Activated T-cell treated with anti-CD3 and anti-CD28 coated beads, Interleukin-2, amount 50 U/mL, for 24 hours (primary cell): ENCODE measurements at regions not wholly inside any gene's neighbourhood (a gene's known extent, or its start where the extent isn't known, plus 50 kb on each side); places are given as distances from the start of the nearest gene placed in this dataset.

Experiments
- DNase-seq: peaks from one replicate; pipeline ENCODE4 v3.0.0-alpha.2; 2020
- H3K27ac Mint-ChIP-seq: 2 replicates; pipeline ENCODE4 v1.8.0; 2020; ENCODE audit warnings: mild to moderate bottlenecking, mixed read lengths
- H3K27me3 Mint-ChIP-seq: 2 replicates; pipeline ENCODE4 v1.8.0; 2020; ENCODE audit warnings: mixed read lengths
- H3K36me3 Mint-ChIP-seq: 2 replicates; pipeline ENCODE4 v1.8.0; 2020; ENCODE audit warnings: low read depth, mixed read lengths
- H3K4me1 Mint-ChIP-seq: 2 replicates; pipeline ENCODE4 v1.8.0; 2020; ENCODE audit warnings: low read depth, mixed read lengths
- H3K4me3 Mint-ChIP-seq: 2 replicates; pipeline ENCODE4 v1.8.0; 2020; ENCODE audit warnings: mild to moderate bottlenecking, moderate library complexity, mixed read lengths
- H3K9me3 Mint-ChIP-seq: 2 replicates; pipeline ENCODE4 v1.8.0; 2020; ENCODE audit warnings: mixed read lengths

DNA sequence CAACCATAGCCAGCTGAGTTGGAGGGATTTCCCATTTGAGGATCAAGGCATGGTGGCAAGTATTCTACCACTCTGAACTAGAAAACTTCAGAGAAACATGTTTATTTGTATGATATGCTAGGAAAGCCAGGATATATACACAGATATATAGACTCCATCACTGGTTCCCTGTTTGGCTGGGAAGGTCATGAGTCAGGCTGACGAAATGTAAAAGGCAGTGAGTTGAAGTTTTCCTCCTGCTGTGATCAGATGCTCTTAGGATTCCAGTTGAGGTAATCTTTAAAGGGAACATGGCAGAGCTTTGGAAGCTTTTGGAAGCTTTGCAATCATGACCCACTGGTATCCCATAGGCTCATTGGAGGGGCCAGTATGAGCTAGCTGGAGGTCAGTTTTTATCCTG, 1369.1 kb downstream of the EPHA7 start:
- no peak overlapping the region for H3K27ac Mint-ChIP-seq
- no peak overlapping the region for H3K4me3 Mint-ChIP-seq
- H3K9me3 Mint-ChIP-seq, result peaks cover 3% of the 10 kb centered on the region
- no peaks in the 10 kb centered on the region for H3K4me1 Mint-ChIP-seq
- no peak for DNase-seq
- H3K36me3 Mint-ChIP-seq, result no peaks in the 10 kb centered on the region
- no peaks in the 10 kb centered on the region for H3K27me3 Mint-ChIP-seq

DNA sequence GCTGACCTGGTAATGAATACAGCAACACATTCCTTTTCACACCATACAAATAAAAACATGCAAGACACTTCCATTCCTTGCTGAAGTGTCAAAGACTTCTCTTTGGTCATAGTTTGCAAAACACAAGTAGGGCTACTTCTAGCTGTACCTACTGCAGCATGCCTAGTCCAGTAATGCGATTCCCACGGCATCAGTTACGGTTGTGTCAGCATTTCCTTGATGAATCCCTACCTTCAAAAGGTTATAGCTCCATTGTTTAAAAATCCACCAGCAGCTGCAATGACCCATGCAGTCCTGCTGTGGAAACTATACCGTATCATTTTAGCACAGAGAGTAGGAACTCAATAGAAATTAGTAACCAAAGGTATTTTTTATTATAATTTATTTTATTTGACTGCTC, 1371.5 kb downstream of the EPHA7 start:
- Mint-ChIP-seq H3K9me3 (peaks cover 6% of the 10 kb centered on the region), H3K4me1 (no peaks in the 10 kb centered on the region)

DNA sequence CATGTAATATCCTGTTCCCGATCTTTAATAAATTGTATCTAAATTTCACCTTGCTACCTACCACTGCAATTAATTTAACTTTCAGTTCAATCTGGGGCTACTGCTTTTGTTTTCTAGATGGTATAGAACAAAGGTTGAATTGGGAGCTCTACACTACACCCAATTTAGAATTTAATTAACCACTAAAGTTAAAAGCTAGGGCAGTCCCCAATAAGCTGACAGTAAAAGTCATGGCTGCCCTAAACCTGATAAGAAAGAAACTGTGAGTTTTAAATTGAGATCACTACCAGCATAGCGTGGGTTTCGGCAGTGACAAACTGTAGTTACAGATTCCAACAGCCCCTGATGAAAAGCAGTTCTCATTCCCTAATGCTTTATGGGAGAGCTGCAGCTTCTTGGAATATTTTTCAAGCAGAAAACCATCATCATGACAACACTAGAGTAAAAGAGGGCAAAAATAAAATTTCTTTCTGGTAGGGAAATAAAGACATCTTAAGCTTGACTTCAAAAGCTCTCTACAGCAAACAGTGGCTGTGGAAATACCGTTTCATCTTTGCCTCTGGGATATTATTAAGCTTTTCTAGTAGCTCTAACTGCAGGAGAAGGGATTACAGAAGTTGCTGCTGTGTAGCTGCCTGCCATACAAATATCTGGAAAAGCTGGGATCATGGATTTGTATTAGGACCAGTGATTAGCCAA, 1372.1 kb downstream of the EPHA7 start:
- no peak for DNase-seq
- H3K9me3 Mint-ChIP-seq, result peaks cover 6% of the 10 kb centered on the region
- no peak overlapping the region for H3K4me3 Mint-ChIP-seq
- no peaks in the 10 kb centered on the region for H3K36me3 Mint-ChIP-seq
- no peaks in the 10 kb centered on the region for H3K27me3 Mint-ChIP-seq
- H3K27ac Mint-ChIP-seq, result no peak overlapping the region
- no peaks in the 10 kb centered on the region for H3K4me1 Mint-ChIP-seq

More for the DNA sequence above, 1371.5 kb downstream of the EPHA7 start:
- Mint-ChIP-seq H3K4me3 (no peak overlapping the region), H3K36me3 (no peaks in the 10 kb centered on the region), H3K27me3 (no peaks in the 10 kb centered on the region), H3K27ac (no peak overlapping the region)
- DNase-seq, result no peak

DNA sequence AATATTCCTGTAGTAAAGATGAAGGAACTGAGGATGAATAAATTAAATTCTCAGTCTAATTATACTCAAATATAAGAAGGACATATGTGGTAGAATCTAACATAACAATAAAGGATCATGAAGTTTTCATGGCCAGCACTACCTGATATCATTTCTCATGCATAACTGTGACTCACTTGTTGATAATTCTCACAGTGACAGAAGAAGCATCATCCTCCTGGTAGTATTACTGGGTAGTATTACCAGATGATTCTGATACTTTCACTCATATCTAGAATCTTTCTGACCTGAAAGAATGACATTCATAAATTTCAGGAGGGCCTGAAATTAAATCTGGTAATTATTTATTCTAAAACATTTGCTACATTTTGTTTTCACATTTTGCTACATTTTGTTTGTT, 1375.0 kb downstream of the EPHA7 start:
- H3K9me3 Mint-ChIP-seq, result peaks cover 4% of the 10 kb centered on the region
- H3K27me3 Mint-ChIP-seq, result no peaks in the 10 kb centered on the region
- H3K4me1 Mint-ChIP-seq, result no peaks in the 10 kb centered on the region
- no peaks in the 10 kb centered on the region for H3K36me3 Mint-ChIP-seq
- H3K4me3 Mint-ChIP-seq, result no peak overlapping the region
- no peak for DNase-seq
- no peak overlapping the region for H3K27ac Mint-ChIP-seq

DNA sequence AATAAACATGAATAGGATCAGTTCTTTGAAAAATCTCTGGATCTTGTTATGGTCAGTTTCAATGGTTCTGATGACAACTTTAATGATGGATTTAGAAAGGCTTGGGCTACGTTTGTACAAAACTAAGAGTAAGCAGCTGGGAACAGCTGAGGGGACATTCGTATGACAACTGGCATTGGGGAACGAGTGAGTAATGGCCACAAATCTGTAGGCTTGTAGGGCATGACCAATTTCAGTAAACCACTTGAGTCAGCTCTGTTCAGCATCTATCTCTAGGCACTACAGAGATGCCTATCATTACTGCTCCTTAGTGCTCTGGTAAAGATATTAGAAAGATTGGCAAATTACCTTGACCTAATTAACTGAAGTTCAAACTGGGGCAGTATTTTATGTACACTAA, 1375.6 kb downstream of the EPHA7 start:
- no peaks in the 10 kb centered on the region for H3K27me3 Mint-ChIP-seq
- H3K9me3 Mint-ChIP-seq, result peaks cover 4% of the 10 kb centered on the region
- H3K36me3 Mint-ChIP-seq, result no peaks in the 10 kb centered on the region
- no peak overlapping the region for H3K27ac Mint-ChIP-seq
- H3K4me3 Mint-ChIP-seq, result no peak overlapping the region
- DNase-seq, result no peak
- no peaks in the 10 kb centered on the region for H3K4me1 Mint-ChIP-seq

DNA sequence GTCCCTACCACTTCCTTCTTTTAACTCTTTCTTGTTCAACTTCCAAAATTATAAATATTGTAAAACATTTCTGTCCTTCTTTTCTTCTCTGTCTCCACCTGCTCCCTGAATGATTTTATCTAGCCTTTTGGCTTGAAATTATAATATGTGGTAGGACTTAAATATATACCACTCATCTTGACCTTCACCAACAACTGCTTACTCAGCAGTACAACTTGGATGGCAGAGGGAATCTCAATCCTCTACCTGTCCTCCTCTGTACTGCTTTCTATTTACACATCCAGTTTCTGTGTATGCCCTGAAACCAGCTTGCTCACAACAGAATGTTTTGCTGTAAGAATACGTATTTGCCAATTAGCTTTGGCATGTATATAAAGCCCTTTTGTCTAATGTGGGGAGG, 1392.5 kb downstream of the EPHA7 start:
- H3K4me1 Mint-ChIP-seq, result no peaks in the 10 kb centered on the region
- no peaks in the 10 kb centered on the region for H3K27me3 Mint-ChIP-seq
- no peak overlapping the region for H3K27ac Mint-ChIP-seq
- H3K4me3 Mint-ChIP-seq, result no peak overlapping the region
- DNase-seq, result no peak
- H3K36me3 Mint-ChIP-seq, result no peaks in the 10 kb centered on the region
- peaks cover 9% of the 10 kb centered on the region for H3K9me3 Mint-ChIP-seq

DNA sequence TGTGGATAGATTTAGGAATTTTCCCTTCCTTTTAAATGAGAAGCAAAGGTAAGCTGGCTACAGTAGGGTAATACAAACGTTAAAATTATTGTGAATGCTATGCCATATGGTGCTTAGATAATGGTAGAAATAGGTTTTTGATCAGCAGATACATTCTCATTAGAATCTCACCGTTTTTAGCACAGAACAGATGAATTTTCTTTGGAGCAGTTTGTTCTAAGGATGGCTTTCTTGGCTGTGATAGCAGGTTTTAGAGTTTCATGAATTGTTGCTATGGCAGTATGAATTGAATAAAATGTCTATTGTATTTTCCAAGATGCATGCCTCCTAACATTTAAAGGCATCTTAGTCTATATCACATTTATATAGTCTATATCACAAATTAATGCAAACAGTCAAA, 1394.5 kb downstream of the EPHA7 start:
- no peak overlapping the region for H3K27ac Mint-ChIP-seq
- H3K4me3 Mint-ChIP-seq, result no peak overlapping the region
- peaks cover 7% of the 10 kb centered on the region for H3K9me3 Mint-ChIP-seq
- DNase-seq, result no peak
- no peaks in the 10 kb centered on the region for H3K27me3 Mint-ChIP-seq
- no peaks in the 10 kb centered on the region for H3K36me3 Mint-ChIP-seq
- no peaks in the 10 kb centered on the region for H3K4me1 Mint-ChIP-seq

DNA sequence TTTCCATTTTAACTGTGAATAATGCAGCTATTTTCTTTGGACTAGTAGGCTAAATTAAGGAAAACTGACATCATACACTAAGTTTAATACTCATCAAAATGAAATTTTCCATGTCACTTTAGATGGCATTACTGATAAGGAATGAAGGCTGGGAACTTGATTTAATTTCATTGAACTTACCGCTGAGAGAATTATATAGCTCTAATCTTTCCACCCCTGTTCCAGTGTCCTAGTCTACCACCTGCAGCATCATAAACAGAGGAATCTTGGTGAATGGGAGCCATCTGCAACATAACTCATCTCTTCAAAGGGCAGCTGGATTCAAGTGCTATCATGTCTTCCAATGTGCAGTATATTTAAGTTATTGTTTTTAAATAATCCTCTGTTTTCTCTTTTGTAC, 1395.2 kb downstream of the EPHA7 start:
- no peaks in the 10 kb centered on the region for H3K27me3 Mint-ChIP-seq
- H3K9me3 Mint-ChIP-seq, result peaks cover 7% of the 10 kb centered on the region
- H3K36me3 Mint-ChIP-seq, result no peaks in the 10 kb centered on the region
- H3K4me1 Mint-ChIP-seq, result no peaks in the 10 kb centered on the region
- DNase-seq, result no peak
- H3K4me3 Mint-ChIP-seq, result no peak overlapping the region
- H3K27ac Mint-ChIP-seq, result no peak overlapping the region

DNA sequence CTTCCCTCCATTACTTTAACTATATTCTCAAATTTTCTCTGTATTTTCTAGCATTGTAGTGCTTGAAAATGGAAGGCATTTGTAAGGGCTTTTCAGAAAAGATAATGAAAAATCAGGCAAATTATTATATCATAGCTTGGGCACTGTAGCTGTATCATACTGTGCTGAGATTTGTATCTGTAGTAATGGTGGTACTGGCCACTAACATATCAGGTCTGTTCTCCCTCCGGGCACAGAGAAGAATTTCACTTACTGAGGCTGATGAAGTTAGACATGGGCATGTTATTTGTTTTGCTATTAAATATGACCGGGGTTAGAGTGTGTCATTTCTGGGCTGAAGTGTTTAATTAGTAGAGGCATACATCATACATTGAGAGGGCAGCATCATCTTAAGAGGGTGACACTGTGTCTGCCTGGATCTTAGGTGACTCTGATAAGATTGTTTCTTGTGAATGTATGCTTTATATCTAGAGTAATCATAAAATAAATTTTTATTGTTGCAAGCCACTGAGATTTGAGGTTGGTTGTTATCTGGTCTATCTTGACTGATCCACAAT, 1395.9 kb downstream of the EPHA7 start:
- Mint-ChIP-seq H3K4me3 (no peak overlapping the region), H3K27me3 (no peaks in the 10 kb centered on the region), H3K36me3 (no peaks in the 10 kb centered on the region), H3K27ac (no peak overlapping the region), H3K4me1 (no peaks in the 10 kb centered on the region), H3K9me3 (peaks cover 7% of the 10 kb centered on the region)
- DNase-seq, result no peak

DNA sequence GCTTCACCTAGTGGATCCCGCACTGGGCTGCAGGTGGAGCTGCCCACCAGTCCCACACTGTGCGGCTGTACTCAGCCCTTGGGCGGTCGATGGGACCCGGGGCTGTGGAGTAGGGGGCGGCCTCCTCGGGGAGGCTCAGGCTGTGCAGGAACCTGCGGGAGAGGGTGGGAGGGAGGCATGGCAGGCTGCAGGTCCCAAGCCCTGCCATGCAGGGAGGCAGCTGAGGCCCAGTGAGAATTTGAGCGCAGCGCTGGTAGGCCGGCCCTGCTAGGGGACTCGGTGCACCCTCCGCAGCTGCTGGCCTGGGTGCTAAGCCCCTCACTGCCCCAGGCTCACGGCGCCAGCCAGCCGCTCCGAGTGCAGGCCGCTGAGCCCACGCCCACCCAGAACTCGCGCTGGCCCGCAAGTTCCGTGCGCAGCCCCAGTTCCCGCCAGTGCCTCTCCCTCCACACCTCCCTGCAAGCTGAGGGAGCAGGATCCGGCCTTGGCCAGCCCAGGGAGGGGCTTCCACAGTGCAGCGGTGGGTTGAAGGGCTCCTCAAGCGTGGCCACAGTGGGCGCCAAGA, 1407.6 kb downstream of the EPHA7 start:
- Mint-ChIP-seq H3K9me3 (peaks cover 13% of the 10 kb centered on the region), H3K27me3 (no peaks in the 10 kb centered on the region), H3K36me3 (no peaks in the 10 kb centered on the region), H3K4me3 (no peak overlapping the region), H3K4me1 (no peaks in the 10 kb centered on the region), H3K27ac (no peak overlapping the region)
- DNase-seq, result no peak

DNA sequence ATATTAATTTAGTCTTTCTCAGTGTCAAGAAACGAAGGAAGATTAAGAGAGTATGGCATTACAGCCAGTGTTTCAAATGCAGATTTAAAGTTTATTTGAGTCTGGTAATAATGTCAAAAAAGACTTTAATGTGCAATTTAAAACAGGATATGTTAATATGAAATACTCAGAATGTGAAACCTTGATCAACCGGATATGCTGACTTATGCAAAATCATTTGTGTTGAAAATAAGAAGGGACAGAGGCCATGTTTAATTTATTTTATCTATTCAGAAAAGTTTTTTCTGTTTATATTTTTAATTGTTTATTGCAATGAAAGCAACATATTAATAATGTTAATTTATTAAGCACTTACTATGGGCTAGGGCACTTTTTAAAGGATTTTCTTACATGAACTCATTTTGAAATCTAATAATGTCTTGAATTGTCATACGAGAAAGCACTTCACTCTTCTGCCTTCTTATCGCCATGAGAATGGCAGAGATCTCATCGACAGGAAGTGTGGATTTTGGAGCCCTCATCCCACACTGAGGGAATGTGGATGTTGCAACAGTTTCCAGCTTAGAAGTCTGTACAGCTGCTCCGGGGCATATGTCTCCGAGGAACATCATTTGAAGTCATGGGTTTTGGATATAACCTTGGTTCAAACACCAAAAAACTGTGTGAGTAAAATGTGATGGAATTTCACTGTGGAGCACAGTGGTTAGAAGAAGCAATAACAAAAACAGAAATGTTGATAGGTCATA, 1410.4 kb downstream of the EPHA7 start:
- Mint-ChIP-seq H3K36me3 (no peaks in the 10 kb centered on the region), H3K27ac (no peak overlapping the region), H3K27me3 (no peaks in the 10 kb centered on the region), H3K4me1 (no peaks in the 10 kb centered on the region), H3K4me3 (no peak overlapping the region), H3K9me3 (peaks cover 5% of the 10 kb centered on the region)
- DNase-seq, result no peak

DNA sequence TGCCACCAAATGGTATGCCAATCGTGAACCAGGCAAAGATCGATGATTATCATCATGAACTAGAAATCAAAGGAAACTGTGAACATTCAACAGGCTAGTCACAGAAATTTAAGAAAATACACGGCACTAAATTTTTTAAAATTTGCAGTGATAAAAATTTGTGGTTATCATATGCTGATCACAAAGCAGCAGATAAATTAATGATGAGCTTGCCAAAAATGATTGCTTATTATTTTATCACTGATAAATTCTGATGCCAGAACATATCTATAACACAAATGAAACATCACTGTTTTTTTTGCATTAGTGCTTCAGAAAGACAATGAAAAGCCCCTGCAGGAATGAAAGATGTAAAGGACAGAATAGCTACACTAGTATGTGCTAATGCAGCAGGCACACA, 1413.2 kb upstream of the MAP3K7 start:
- H3K36me3 Mint-ChIP-seq, result no peaks in the 10 kb centered on the region
- peaks cover 9% of the 10 kb centered on the region for H3K9me3 Mint-ChIP-seq
- H3K4me3 Mint-ChIP-seq, result no peak overlapping the region
- no peak for DNase-seq
- H3K4me1 Mint-ChIP-seq, result no peaks in the 10 kb centered on the region
- no peaks in the 10 kb centered on the region for H3K27me3 Mint-ChIP-seq
- no peak overlapping the region for H3K27ac Mint-ChIP-seq

DNA sequence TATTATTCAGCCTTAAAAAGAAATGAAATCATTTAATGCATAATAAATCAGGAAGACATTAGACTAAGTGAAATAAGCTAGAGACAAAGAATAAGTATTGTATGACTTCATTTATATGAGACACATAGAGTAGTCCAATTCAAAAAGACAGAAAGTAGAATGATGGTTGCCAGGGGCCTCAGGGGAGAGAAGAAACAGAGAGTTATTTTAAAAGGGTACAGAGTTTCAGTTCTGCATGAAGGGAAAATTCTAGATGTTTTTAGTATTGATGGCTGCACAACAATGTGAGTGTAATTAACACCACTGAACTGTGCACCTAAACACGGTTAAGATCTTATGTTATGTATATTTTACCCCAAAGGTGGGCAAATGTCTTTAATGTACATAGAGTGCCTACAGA, 1407.9 kb upstream of the MAP3K7 start:
- Mint-ChIP-seq H3K9me3 (peaks cover 14% of the 10 kb centered on the region), H3K27ac (no peak overlapping the region), H3K36me3 (no peaks in the 10 kb centered on the region), H3K4me3 (no peak overlapping the region), H3K4me1 (no peaks in the 10 kb centered on the region), H3K27me3 (no peaks in the 10 kb centered on the region)
- DNase-seq, result no peak

DNA sequence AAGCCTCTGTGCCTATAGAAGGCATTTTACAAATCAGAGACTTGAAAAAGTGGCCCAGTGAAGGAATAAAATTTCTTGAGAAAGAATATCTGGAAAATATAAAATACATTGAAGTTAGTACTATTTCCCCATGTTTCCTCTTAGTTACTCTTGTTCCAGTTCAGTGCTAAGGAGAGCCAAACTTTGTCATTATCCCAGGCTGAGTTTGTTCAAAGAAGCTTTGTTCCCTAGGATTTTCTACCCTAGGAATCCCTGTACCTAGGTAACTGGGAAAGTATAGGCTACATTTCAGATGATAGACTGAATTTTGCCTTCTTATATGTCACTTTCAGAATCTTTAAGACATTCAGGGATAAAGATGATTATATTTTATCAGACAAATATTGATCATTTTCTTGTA, 1395.7 kb upstream of the MAP3K7 start:
- no peak for DNase-seq

DNA sequence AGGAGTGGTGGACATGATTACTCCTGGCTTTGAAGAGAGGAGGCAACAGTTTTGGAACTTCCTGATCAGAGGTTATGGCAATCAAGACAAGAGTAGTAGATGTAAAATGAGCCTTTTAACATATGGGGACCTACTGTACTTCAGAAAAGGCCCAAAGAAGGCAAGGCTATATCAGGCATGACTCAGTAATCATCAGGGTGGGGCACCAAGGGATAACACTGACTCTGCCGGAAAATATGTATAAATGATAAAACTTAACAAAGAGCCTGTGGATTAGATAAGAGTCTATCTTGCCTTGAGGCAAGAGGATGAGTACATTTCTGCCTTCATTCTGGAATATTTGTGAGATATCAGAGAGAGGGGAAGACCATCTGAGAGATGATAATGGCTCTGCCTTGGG, 1389.9 kb upstream of the MAP3K7 start:
- no peak overlapping the region for H3K27ac Mint-ChIP-seq
- H3K27me3 Mint-ChIP-seq, result no peaks in the 10 kb centered on the region
- H3K4me3 Mint-ChIP-seq, result no peak overlapping the region
- H3K4me1 Mint-ChIP-seq, result no peaks in the 10 kb centered on the region
- H3K9me3 Mint-ChIP-seq, result peaks cover 21% of the 10 kb centered on the region
- no peaks in the 10 kb centered on the region for H3K36me3 Mint-ChIP-seq
- no peak for DNase-seq

More for the DNA sequence above, 1395.7 kb upstream of the MAP3K7 start:
- no peak overlapping the region for H3K4me3 Mint-ChIP-seq
- no peaks in the 10 kb centered on the region for H3K36me3 Mint-ChIP-seq
- no peaks in the 10 kb centered on the region for H3K4me1 Mint-ChIP-seq
- no peaks in the 10 kb centered on the region for H3K27me3 Mint-ChIP-seq
- peaks cover 6% of the 10 kb centered on the region for H3K9me3 Mint-ChIP-seq
- H3K27ac Mint-ChIP-seq, result no peak overlapping the region
